Mucosa of descending colon (tissue), 3 donors: ENCODE measurements at regions not wholly inside any gene's neighbourhood (a gene's known extent, or its start where the extent isn't known, plus 50 kb on each side); places are given as distances from the start of the nearest gene placed in this dataset.

Experiments used
- ATAC-seq: fragments of 200-7000 bp; cut with Tn5 transposase; one replicate; pipeline ENCODE4 v1.9.1; 2020; ENCODE audit warnings: mild to moderate bottlenecking, moderate library complexity
- DNase-seq, 3 donors: peaks; one replicate each; pipeline ENCODE4 v3.0.0-alpha.2; 2020
- H3K36me3 ChIP-seq: fragments of 200-600 bp; one replicate; pipeline ENCODE4 v1.8.0; 2021; ENCODE audit warnings: low read depth, mild to moderate bottlenecking
- H3K4me1 ChIP-seq: fragments of 200-600 bp; one replicate; pipeline ENCODE4 v1.8.0; 2021; ENCODE audit warnings: low read depth, mild to moderate bottlenecking
- H3K4me3 ChIP-seq: fragments of 200-600 bp; one replicate; pipeline ENCODE4 v1.8.0; 2021; ENCODE audit warnings: mild to moderate bottlenecking
- H3K9me3 ChIP-seq: fragments of 200-600 bp; one replicate; pipeline ENCODE4 v1.8.0; 2021; ENCODE audit warnings: mild to moderate bottlenecking
- intact Hi-C, 2 donors: fragments of 100-400 bp; cut with DNase I in 1 of 2; cut with micrococcal nuclease in 1 of 2; formaldehyde crosslinking; loops; one replicate each; pipeline versions ENCODE4 v1.11.0 to v1.11.1; 2022; cut with DNase I, micrococcal nuclease
- TF ChIP-seq, protein P1 (sequence below): fragments of 200-600 bp; IDR thresholded peaks from one replicate; pipeline ENCODE4 v1.8.0; 2022; ENCODE audit warnings: antibody characterized with exemption, mild to moderate bottlenecking
- donor health status: DM: no; HTN: no; CAD: no; lungs with moderate emphysema.
- donor health status: DM: no; HTN: no; CAD: no.
- donor health status: DM: no; HTN: yes; CAD: no.

DNA sequence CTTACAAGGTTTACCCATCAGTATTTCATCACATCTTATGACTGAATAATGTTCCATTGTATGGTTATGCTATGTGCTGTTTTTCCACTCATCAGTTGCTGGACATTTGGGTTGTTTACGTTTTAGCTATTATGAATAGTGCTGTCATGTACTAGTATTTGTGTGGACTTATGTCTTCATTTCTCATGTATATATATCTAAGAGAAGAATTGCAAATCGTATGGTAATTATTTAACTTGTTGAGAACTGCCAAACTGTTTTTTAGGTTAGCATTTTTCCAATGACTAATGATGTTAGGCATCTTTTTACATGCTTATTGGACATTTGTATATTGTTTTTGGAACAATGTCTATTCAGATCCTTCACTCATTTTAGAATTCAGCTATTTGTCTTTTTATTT is 368.3 kb downstream of the LMO7 start:
- H3K4me3 ChIP-seq = no peak overlapping the region
- TF ChIP-seq, protein P1, sequence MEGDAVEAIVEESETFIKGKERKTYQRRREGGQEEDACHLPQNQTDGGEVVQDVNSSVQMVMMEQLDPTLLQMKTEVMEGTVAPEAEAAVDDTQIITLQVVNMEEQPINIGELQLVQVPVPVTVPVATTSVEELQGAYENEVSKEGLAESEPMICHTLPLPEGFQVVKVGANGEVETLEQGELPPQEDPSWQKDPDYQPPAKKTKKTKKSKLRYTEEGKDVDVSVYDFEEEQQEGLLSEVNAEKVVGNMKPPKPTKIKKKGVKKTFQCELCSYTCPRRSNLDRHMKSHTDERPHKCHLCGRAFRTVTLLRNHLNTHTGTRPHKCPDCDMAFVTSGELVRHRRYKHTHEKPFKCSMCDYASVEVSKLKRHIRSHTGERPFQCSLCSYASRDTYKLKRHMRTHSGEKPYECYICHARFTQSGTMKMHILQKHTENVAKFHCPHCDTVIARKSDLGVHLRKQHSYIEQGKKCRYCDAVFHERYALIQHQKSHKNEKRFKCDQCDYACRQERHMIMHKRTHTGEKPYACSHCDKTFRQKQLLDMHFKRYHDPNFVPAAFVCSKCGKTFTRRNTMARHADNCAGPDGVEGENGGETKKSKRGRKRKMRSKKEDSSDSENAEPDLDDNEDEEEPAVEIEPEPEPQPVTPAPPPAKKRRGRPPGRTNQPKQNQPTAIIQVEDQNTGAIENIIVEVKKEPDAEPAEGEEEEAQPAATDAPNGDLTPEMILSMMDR = no peak
- H3K9me3 ChIP-seq = no peaks in the 10 kb centered on the region
- intact Hi-C loops = no loop called here
- no peak for ATAC-seq
- no peaks in the 10 kb centered on the region for H3K4me1 ChIP-seq
- no peak for DNase-seq
- H3K36me3 ChIP-seq = no peaks in the 10 kb centered on the region

DNA sequence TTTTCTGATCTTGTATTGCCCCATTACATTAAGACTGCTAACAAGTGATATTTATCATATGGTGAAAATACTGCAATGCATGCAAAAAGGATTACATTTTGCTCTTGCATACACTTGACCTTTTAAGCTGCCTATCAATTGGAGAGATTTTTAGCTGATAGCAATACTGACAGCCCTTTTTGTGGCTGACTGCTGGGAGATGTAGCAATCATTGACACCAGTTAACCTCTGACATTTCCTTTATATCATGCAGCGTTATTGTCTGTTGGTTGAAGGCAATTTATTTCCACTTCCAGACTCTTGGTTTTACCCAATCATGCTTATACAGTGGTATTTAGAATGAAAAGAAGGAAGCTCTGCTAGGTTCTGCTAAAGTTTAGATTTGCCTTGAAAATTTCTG is 364.0 kb downstream of the LMO7 start:
- no peaks in the 10 kb centered on the region for H3K36me3 ChIP-seq
- ATAC-seq = no peak
- intact Hi-C loops = no loop called here

DNA sequence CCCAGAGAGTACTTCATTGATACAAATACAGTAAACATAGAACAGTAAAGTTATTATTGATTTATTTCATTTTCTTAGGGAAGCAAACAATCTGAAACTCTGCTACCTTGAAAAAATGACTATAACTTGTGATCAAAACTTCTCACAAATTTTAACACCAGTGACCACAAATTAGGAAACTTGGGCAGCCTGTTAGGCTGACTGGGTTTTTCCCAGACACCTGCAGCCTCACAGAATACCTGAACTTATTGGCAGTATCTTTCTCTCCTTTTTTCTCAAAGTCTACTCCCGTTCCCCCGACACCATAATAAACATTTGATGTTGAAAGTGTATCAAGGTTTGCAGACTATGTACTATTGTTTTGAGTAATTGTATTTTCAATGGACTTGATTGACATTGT is 360.5 kb downstream of the LMO7 start:
- TF ChIP-seq, protein P1 = no peak
- Histone ChIP-seq H3K4me1 (no peaks in the 10 kb centered on the region), H3K4me3 (no peak overlapping the region), H3K36me3 (no peaks in the 10 kb centered on the region), H3K9me3 (no peaks in the 10 kb centered on the region)
- DNase-seq (no peak), ATAC-seq (no peak)
- intact Hi-C loops = no loop called here

More for the DNA sequence above, 364.0 kb downstream of the LMO7 start:
- Histone ChIP-seq H3K9me3 (no peaks in the 10 kb centered on the region), H3K4me1 (no peaks in the 10 kb centered on the region), H3K4me3 (no peak overlapping the region)
- DNase-seq = no peak
- TF ChIP-seq, protein P1 = no peak

DNA sequence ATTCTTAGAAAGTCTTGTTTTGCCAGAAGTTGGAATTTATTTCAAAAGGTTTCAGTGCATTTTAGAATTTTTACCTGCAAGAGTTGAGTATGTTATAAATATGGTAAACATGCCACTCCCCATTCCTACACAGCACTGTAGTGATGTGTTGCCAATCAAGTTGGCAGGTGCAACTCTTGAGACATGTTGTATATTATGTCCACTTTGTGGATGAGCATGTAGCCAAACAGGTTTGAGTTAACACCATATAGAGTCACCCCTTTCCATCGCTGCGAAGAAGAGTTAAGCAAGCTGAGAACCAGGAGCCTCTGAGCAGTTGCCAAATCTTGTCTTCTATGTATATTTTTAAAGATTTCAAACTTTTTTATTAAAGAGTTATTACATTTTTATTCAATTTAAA is 359.8 kb downstream of the LMO7 start:
- DNase-seq = no peak
- ATAC-seq = no peak
- Histone ChIP-seq H3K4me1 (no peaks in the 10 kb centered on the region), H3K4me3 (no peak overlapping the region), H3K9me3 (no peaks in the 10 kb centered on the region), H3K36me3 (no peaks in the 10 kb centered on the region)
- TF ChIP-seq, protein P1 = no peak
- intact Hi-C loops = no loop called here

DNA sequence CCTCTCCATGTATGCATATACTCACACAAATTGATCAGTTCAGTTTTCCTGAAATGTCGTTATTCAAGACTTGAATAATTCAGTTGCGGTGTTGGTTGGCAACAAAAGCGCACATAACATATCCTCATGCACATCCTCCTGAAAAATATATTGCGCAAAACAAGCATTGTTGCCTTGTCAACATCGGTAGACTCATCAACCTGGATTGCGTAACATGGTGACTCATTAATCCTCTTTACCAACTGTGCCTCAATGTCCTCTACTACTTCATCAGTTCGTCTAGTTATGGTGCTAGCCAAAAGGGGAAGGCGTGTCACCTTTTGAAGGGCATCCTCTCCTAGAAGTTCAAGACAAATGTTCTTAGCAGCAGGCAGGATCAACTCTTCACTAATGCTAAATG is 357.7 kb downstream of the LMO7 start:
- intact Hi-C loops = no loop called here
- no peak for ATAC-seq
- H3K9me3 ChIP-seq = peaks cover 2% of the 10 kb centered on the region
- H3K4me3 ChIP-seq = no peak overlapping the region
- DNase-seq = no peak
- H3K4me1 ChIP-seq = no peaks in the 10 kb centered on the region
- TF ChIP-seq, protein P1 = no peak
- no peaks in the 10 kb centered on the region for H3K36me3 ChIP-seq

DNA sequence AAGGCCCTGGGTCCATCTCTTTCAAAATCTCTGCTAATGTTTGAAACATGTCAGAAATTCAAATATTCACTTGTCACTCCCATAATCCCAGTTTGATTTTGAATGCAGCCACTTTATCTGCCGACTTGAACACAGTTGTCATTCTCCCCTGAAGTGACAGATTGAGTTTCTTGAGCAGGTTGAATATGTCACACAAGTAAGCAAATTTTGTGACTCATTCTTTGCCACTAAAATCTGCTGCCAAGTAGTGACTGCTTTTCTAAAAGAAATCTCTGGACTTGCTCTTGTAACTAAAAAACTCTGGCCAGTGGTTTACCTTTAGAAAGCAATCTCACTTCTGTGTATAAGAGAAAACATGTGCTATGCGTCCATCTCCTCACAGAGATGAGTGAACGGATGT is 357.1 kb downstream of the LMO7 start:
- Histone ChIP-seq H3K9me3 (peaks cover 2% of the 10 kb centered on the region), H3K4me3 (no peak overlapping the region), H3K4me1 (no peaks in the 10 kb centered on the region), H3K36me3 (no peaks in the 10 kb centered on the region)
- no peak for DNase-seq
- ATAC-seq = no peak
- TF ChIP-seq, protein P1 = no peak
- intact Hi-C loops = no loop called here
